ENCODE measurements at regions not wholly inside any gene's neighbourhood (a gene's known extent, or its start where the extent isn't known, plus 50 kb on each side); places are given as distances from the start of the nearest gene placed in this dataset.

DNA sequence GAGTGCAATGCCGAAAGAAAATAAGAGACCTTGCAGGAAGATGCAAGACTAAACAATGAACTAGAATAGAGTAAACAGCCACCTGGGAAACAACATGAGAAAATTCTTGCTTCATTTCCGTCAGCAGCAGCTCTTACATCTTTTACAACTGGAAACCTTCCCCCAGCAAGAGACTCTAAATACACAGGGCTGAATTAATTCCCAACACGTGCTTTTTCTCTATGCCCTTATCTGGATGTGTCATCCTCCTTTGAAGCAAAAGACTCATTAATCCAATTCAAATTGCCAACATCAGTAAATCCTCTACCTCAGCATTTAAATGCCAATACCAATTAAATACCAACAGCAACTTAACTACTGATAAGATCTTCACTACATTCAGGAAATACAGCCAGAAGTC is 99.0 kb upstream of the PDE1C start:
- DNase-seq: no peak

GRCh38 chr7:32167815-32168214 is 97.6 kb upstream of the PDE1C start:
- no peak for DNase-seq

GRCh38 chr7:32167256-32167655 is 97.0 kb upstream of the PDE1C start:
- DNase-seq: no peak

GRCh38 chr7:32164341-32164996 is 94.3 kb upstream of the PDE1C start:
- DNase-seq: peak; percentile 53

DNA sequence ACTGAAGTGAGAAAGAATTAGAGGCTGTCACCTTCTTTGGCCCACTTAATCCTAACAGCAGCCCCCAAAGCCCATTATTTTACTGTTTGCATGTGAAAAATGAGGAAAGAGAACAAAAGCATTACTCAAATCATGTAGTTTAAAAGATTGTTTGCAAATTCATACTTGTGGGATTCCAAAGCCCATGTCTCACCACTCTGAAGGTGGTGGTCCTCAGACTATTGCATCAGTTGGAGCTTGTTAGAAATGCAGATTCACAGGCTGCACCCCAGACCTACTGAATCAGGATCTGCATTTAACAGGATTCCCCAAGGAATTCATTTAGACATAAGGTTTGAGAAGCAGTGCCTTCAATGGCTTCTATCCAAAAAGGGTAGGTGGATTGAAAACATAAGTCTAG is 93.7 kb upstream of the PDE1C start:
- DNase-seq: no peak

DNA sequence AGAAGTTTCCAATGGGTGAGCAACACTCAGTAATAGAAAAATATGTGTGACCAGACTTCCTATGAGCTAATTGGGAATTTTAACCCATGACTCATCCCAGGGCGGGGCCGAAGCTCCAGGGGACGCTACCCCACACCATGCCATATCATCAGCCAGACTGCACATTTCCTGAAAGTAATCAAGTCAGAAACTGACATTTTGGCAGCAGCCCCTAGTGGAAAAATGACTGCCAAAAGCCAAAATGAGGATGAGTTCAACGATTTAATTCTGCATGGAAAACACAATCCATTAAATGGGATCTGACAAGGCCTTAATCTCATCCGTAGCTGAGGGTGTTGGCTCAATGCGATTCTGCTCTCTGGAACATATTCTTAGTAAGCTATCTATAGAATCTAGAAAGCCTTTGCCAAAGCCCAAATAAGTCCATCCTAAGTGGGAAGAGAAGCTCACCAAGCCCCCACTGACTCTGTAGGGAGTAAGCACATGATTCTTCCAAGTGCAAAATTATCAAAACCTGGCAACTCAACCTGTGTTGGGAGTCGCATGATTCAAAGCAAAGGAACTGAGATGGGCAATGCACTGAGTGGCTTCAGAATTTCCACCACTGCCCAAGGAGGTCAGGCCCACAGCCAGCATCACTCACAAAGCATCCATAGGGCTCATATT is 93.1 kb upstream of the PDE1C start:
- no peak for DNase-seq

GRCh38 chr7:32161708-32162107 is 91.5 kb upstream of the PDE1C start:
- no peak for DNase-seq

- no peak for DNase-seq
Observed at GRCh38 chr7:32158751-32159745, 88.8 kb upstream of the PDE1C start.

DNA sequence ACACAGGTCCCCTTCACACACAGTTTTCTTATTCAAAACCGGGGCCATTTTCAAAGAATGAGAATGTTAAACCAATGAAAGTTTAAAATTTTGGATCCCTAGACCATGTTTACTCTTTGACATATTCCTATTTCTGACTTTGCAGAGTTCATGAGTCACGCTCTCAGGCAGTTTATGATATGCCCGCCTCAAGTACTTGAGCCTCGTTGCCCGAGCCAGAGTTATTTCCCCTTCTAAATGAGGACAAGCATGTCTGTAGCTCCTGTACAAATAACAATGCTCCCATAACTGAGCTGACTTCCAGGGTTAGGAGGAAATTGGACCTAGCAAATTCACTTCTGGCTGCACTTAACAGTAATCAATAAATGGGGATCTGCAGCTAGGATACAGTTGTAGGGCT is 87.9 kb upstream of the PDE1C start:
- DNase-seq: no peak

GRCh38 chr7:32155712-32156111 is 85.5 kb upstream of the PDE1C start:
- DNase-seq: no peak

DNA sequence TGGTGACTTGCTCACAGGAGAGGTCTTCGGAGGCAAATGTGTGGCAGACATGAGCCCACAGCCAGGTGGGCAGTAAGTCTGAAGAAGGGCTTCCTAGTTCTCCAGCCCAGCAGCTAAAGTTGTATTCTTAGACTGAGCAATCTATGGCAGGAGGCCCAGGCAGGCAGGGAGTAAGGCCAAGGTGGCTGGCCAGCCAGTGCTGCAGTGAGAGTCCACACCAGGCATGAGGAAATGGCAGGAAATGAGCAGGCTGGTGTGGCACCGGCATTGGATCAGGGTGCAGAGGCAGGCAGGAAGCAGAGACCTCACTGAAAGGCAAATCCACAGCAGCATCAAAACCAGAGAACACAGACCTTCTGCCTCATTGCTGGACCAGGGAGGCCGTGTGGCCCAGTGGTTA is 84.6 kb upstream of the PDE1C start:
- no peak for DNase-seq

DNA sequence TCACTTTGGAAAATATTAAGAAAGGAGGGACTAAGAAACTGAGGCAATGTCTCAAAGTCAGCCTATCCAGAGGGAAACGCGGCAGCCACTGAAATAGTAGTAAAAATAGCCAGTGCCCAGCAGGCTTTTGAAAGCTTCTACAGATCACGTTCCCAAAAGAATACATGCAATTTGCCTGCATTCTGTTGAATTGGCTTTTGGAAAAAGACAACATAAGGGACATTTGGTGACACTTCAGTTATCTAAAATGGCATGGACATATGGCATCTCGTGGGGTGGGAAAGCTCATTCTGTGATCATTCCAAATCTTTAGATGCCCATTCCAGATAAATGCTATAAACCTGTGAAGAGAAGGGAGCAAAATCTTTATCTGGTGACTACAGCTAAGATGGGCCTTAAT is 82.8 kb upstream of the PDE1C start:
- DNase-seq: no peak

DNA sequence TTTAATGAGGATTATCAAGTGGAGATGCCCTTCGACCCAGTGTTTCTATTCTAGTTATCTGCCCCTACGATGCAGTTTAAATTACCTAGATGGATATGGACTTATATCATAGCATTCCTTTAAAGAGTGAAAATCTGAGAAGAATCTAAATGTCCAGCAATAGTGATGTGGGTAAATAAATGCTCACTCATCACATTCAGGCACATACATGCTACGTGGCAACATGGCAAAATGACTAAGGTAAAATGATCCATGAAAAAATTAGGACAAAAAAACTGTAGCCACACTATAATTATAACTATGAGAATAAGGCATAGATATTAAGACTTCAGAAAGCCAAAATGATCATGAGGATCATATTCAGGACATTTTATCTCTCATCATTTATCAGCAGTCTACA is 82.4 kb upstream of the PDE1C start:
- DNase-seq: no peak

DNA sequence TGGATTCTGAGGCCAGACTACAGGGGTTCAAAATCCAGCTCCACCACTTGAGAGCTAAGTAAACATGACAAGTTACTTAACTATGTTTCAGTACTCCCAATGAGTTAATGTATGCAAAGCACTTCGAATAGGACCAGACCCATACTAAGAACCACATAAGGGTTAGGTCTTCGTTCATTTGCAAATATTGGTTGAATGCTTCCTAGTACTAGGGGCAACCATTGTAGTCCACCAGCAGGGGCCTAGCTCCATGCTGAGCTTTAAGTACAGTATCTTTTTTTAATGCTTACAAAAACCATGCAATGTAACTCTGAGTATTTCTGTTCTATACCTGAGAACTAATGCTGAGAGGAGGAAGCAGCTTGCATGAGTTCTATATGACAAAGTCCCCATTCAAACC is 80.4 kb upstream of the PDE1C start:
- no peak for DNase-seq

DNA sequence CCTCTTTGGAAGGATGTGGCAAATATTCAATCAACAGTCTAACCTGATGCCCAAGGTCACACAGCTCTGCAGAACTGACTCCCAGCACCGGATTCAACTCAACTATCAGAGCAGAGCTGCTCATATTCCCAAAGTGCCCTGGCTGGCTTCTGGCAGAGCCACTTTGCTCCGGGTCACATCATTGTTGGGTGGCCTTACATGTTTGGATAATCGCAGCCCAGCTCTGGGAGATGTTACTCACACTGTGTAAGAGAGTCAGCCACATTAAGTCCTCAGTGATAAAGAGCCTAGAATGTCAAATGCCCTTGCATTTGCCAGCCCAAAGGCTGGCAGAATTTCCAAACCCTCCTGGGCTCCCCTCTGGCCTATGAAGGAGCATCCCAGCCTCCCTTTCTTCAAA is 79.8 kb upstream of the PDE1C start:
- no peak for DNase-seq

GRCh38 chr7:32147546-32148268 is 77.5 kb upstream of the PDE1C start:
- DNase-seq: no peak

DNA sequence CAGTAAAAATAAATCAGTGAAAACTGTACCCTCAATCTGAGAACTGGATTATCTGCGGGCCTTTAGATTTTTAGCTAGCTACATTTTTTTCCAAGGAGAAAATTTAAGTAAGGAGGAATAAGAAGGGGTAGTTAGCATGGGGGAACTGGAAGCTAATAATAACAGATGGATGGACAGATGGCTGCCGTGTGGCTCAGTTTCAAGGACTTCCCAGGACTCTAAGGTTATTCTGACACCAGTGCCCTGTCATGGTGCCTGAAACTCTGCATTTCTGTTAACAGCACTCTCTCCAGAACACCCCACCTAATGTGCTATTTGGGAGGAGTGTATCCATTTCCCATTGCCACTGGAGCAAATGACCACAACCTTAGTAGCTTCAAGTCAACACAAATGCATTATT is 75.7 kb upstream of the PDE1C start:
- no peak for DNase-seq

DNA sequence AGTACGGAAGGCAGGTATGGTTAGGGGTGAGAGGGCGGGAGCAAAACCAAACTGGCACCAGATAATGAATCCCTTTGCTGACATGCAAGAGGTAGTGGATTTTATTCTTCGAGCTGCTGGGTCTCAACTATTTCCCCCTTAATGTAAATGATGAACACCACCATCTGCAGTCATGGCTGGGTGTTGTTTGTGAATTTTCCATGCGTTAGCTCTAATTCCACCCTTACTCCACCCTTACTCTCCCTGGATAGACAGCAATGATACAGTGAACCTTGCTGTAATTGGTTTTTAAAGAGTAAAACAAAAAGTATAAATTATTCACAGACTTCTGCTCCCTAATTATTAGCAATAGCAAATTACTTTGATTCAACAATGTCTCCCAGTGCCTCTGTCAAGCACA is 74.5 kb upstream of the PDE1C start:
- no peak for DNase-seq

DNA sequence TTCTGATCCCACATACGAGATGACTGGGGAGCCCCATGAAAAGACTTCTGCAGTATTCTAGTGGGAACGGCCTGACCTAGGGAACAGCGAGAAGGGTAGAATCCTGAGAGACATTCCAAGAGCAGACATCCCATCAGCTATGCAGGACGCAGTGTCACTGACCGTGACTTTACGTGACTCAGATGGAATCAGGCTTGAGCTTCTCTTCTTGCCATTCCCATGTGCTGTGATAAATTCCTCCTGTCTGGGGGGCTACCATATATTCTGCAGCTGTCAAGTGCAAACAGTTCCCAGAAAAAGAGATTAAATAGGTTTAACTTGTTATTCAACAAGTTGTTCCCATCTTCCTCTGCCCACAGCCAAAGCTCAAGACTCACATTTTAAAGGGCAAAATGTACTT is 73.1 kb upstream of the PDE1C start:
- no peak for DNase-seq

GRCh38 chr7:32142649-32143048 is 72.4 kb upstream of the PDE1C start:
- no peak for DNase-seq

DNA sequence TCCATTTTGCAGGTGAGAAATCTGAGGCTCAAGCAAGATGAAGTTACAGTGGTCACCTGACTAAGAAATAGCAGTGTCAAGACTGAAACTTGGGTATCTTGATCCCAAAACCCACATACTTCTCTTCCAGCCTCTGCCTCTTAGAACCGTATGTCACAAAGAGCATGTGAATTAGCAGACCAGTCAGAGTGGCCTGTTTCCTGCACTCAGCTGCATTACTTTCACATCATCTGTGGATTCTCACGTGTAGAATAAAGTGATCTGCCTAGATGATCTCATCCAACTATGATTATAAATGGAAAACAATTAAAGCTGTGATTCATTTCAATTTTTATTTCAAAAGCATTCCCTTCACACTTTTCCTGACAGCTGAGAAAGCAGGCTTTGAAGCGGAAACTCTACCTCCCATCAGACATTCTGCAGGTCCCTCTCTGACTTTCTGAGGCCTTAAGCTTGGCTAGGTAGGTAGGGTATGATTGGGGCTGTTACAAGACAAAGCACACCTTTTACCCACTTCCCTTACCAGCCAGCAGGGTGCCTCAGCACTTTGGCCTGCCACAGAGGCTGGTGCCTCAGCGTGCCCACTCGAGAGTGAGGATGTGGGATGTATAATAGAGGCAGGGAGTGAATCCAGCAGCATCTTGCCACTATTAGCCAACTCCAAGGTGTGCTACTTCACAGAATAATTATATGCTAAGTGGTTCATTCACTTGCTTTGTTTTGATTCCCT is 70.2 kb upstream of the PDE1C start:
- DNase-seq: no peak

- no peak for DNase-seq
Observed at GRCh38 chr7:32137059-32137458, 66.9 kb upstream of the PDE1C start.

Data from NCI-H1092 (cell line).